ENCODE measurements at regions not wholly inside any gene's neighbourhood (a gene's known extent, or its start where the extent isn't known, plus 50 kb on each side); places are given as distances from the start of the nearest gene placed in this dataset.

GRCh38 chr6:103184776-103185175 is 1674.9 kb downstream of the HACE1 start:
- no peaks in the 10 kb centered on the region for H3K36me3 ChIP-seq (ENCODE audit: control insufficient read depth, insufficient read depth, low read length)
- no peak for TF ChIP-seq CTCF (IDR thresholded peaks at IDR 0.05; ENCODE audit: insufficient read depth, low read length, poor library complexity, severe bottlenecking)

GRCh38 chr6:103183831-103184411 is 1675.8 kb downstream of the HACE1 start:
- TF ChIP-seq CTCF (IDR thresholded peaks at IDR 0.05; ENCODE audit: insufficient read depth, low read length, poor library complexity, severe bottlenecking): no peak

More at GRCh38 chr6:103184776-103185175, 1674.9 kb downstream of the HACE1 start:
- no peak for DNase-seq (ENCODE audit: extremely low read depth, insufficient read length)
- Histone ChIP-seq H3K27me3 (replicated peaks; ENCODE audit: control insufficient read depth, insufficient read depth, low read length) (no peaks in the 10 kb centered on the region), H3K4me3 (replicated peaks; ENCODE audit: low read depth, low read length) (no peak overlapping the region)

GRCh38 chr6:103178193-103178592 is 1681.5 kb downstream of the HACE1 start:
- H3K27me3 ChIP-seq (replicated peaks; ENCODE audit: control insufficient read depth, insufficient read depth, low read length): no peaks in the 10 kb centered on the region
- H3K36me3 ChIP-seq (ENCODE audit: control insufficient read depth, insufficient read depth, low read length): no peaks in the 10 kb centered on the region
- no peak overlapping the region for H3K4me3 ChIP-seq (replicated peaks; ENCODE audit: low read depth, low read length)
- no peak for TF ChIP-seq CTCF (IDR thresholded peaks at IDR 0.05; ENCODE audit: insufficient read depth, low read length, poor library complexity, severe bottlenecking)
- no peak for DNase-seq (ENCODE audit: extremely low read depth, insufficient read length)

More at GRCh38 chr6:103183831-103184411, 1675.8 kb downstream of the HACE1 start:
- Histone ChIP-seq H3K27me3 (replicated peaks; ENCODE audit: control insufficient read depth, insufficient read depth, low read length) (no peaks in the 10 kb centered on the region), H3K4me3 (replicated peaks; ENCODE audit: low read depth, low read length) (no peak overlapping the region), H3K36me3 (ENCODE audit: control insufficient read depth, insufficient read depth, low read length) (no peaks in the 10 kb centered on the region)
- DNase-seq (ENCODE audit: extremely low read depth, insufficient read length): no peak

DNA sequence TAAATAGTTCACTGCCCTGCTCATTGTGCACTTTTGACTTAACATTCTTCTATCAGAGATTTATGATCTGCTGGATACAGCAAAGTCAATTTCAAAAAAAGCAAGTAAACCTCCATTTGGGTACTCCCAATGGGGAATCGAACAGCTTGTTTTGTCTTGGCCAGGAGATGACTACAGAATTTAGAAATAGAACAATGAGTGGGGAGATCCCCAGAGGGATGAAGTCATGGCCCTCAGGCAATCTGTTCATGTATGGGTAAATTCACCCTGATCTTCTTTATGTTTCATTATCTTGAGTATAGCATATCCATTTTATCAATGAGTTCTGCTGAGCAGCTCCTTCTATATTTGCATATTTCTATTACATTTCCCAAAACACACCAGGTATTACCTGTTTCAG is 1681.9 kb downstream of the HACE1 start:
- DNase-seq (ENCODE audit: extremely low read depth, insufficient read length): no peak
- no peak for TF ChIP-seq CTCF (IDR thresholded peaks at IDR 0.05; ENCODE audit: insufficient read depth, low read length, poor library complexity, severe bottlenecking)
- no peaks in the 10 kb centered on the region for H3K27me3 ChIP-seq (replicated peaks; ENCODE audit: control insufficient read depth, insufficient read depth, low read length)
- no peaks in the 10 kb centered on the region for H3K36me3 ChIP-seq (ENCODE audit: control insufficient read depth, insufficient read depth, low read length)
- no peak overlapping the region for H3K4me3 ChIP-seq (replicated peaks; ENCODE audit: low read depth, low read length)

GRCh38 chr6:103175056-103175455 is 1684.7 kb downstream of the HACE1 start:
- DNase-seq (ENCODE audit: extremely low read depth, insufficient read length): no peak
- TF ChIP-seq CTCF (IDR thresholded peaks at IDR 0.05; ENCODE audit: insufficient read depth, low read length, poor library complexity, severe bottlenecking): no peak
- no peaks in the 10 kb centered on the region for H3K27me3 ChIP-seq (replicated peaks; ENCODE audit: control insufficient read depth, insufficient read depth, low read length)
- H3K36me3 ChIP-seq (ENCODE audit: control insufficient read depth, insufficient read depth, low read length): no peaks in the 10 kb centered on the region
- H3K4me3 ChIP-seq (replicated peaks; ENCODE audit: low read depth, low read length): no peak overlapping the region
